Activated naive CD4-positive, alpha-beta T cell (primary cell): ENCODE measurements at regions not wholly inside any gene's neighbourhood (a gene's known extent, or its start where the extent isn't known, plus 50 kb on each side); places are given as distances from the start of the nearest gene placed in this dataset.

Experiments
- DNase-seq, 4 experiments: peaks; one replicate each; lab custom pipeline; 2025; lab: John Stamatoyannopoulos, UW

GRCh38 chr2:43106559-43107527 lies 119.6 kb downstream of the ZFP36L2 start:
- DNase-seq: no peak

- DNase-seq: no peak
These were observed 120.5 kb downstream of the ZFP36L2 start for GRCh38 chr2:43105586-43106558.

GRCh38 chr2:43104763-43105162 lies 121.6 kb downstream of the ZFP36L2 start:
- no peak for DNase-seq

GRCh38 chr2:43104106-43104505 lies 122.3 kb downstream of the ZFP36L2 start:
- no peak for DNase-seq

GRCh38 chr2:43103093-43103404 lies 123.4 kb downstream of the ZFP36L2 start:
- DNase-seq: no peak

- DNase-seq: no peak
These were observed 123.9 kb downstream of the ZFP36L2 start for GRCh38 chr2:43102366-43103092.

GRCh38 chr2:43101751-43102150 lies 124.7 kb downstream of the ZFP36L2 start:
- no peak for DNase-seq

- no peak for DNase-seq
These were observed 125.3 kb downstream of the ZFP36L2 start for GRCh38 chr2:43100883-43101662.

GRCh38 chr2:43100362-43100882 lies 126.0 kb downstream of the ZFP36L2 start:
- no peak for DNase-seq

GRCh38 chr2:43099797-43100196 lies 126.6 kb downstream of the ZFP36L2 start:
- DNase-seq: no peak

- DNase-seq: no peak
These were observed 127.9 kb downstream of the ZFP36L2 start for GRCh38 chr2:43098539-43098938.

- no peak for DNase-seq
These were observed 128.6 kb downstream of the ZFP36L2 start for GRCh38 chr2:43097644-43098408.

- DNase-seq: no peak
These were observed 130.7 kb downstream of the ZFP36L2 start for GRCh38 chr2:43095533-43096295.

GRCh38 chr2:43092520-43093179 lies 133.8 kb downstream of the ZFP36L2 start:
- no peak for DNase-seq

GRCh38 chr2:43090317-43090716 lies 136.1 kb downstream of the ZFP36L2 start:
- no peak for DNase-seq

- DNase-seq: no peak
These were observed 138.0 kb downstream of the ZFP36L2 start for GRCh38 chr2:43088143-43089073.

- no peak for DNase-seq
These were observed 139.0 kb downstream of the ZFP36L2 start for GRCh38 chr2:43087413-43087812.
